H1 (cell line): ENCODE measurements at regions not wholly inside any gene's neighbourhood (a gene's known extent, or its start where the extent isn't known, plus 50 kb on each side); places are given as distances from the start of the nearest gene placed in this dataset.

Source experiments
- CTCF ChIA-PET: fragments of 300-600 bp; sonication (Branson Sonifier 250); formaldehyde crosslinking; loops from one replicate; lab custom pipeline; 2021; ENCODE audit not compliant: partially characterized antibody; lab: Charles Lee
- POLR2A ChIA-PET: fragments of 300-600 bp; sonication (Branson Sonifier 250); formaldehyde crosslinking; loops from one replicate; lab custom pipeline; 2021; ENCODE audit warnings: inconsistent platforms; ENCODE audit not compliant: partially characterized antibody; lab: Charles Lee
- DNase-seq, 2 experiments: peaks; one replicate each; pipeline versions ENCODE4 v3.0.0 to v3.0.0-alpha.2; 2010 to 2022; ENCODE audit warnings: low spot score in 2 of 2, low read depth in 1 of 2, mixed read lengths in 1 of 2
- FAIRE-seq: peaks from 2 replicates; lab custom pipeline; 2011; peaks lifted over from hg19 to GRCh38; lab: Jason Lieb, UNC
- H2AFZ ChIP-seq: 2 replicates; pipeline ENCODE4 v1.8.1; 2012; ENCODE audit warnings: low read length, inconsistent platforms
- H2AK5ac ChIP-seq: 2 replicates; pipeline ENCODE4 v1.6.1; 2013; ENCODE audit warnings: low read depth, low read length
- H2BK120ac ChIP-seq: replicated peaks from 2 replicates; pipeline ENCODE3; 2013; ENCODE audit warnings: low read depth, low read length, inconsistent platforms
- H2BK12ac ChIP-seq: 2 replicates; pipeline ENCODE4 v1.6.1; 2013; ENCODE audit warnings: low read depth, low read length
- H2BK15ac ChIP-seq: 2 replicates; pipeline ENCODE4 v1.6.1; 2013; ENCODE audit warnings: low read length
- H2BK20ac ChIP-seq: 2 replicates; pipeline ENCODE4 v1.6.1; 2013; ENCODE audit warnings: low read length
- H2BK5ac ChIP-seq: 2 replicates; pipeline ENCODE4 v1.6.1; 2013; ENCODE audit warnings: low read depth, low read length
- H3K14ac ChIP-seq: 2 replicates; pipeline ENCODE4 v1.6.1; 2013; ENCODE audit warnings: inconsistent platforms; ENCODE audit not compliant: insufficient read length
- H3K18ac ChIP-seq: 2 replicates; pipeline ENCODE4 v1.6.1; 2013; ENCODE audit warnings: low read length; ENCODE audit errors: extremely low read depth
- H3K23ac ChIP-seq: 2 replicates; pipeline ENCODE4 v1.6.1; 2013; ENCODE audit warnings: inconsistent platforms; ENCODE audit not compliant: insufficient read length
- H3K23me2 ChIP-seq: 2 replicates; pipeline ENCODE4 v1.6.1; 2013; ENCODE audit warnings: low read depth, low read length
- H3K27ac ChIP-seq: 2 replicates; pipeline ENCODE4 v1.6.1; 2011; ENCODE audit warnings: low read depth, low read length, inconsistent platforms
- H3K27me3 ChIP-seq, 4 experiments: replicated peaks in 1 of 4; 1 replicate in 1 of 4; 2 replicates in 3 of 4; pipeline versions ENCODE4 v1.6.1 to v1.8.1; 2011 to 2013; ENCODE audit warnings: low read length in 3 of 4, mild to moderate bottlenecking in 3 of 4, inconsistent platforms in 2 of 4, mixed read lengths in 2 of 4, moderate library complexity in 1 of 4; ENCODE audit not compliant: control insufficient read depth in 3 of 4, insufficient read depth in 3 of 4; ENCODE audit errors: extremely low read depth in 1 of 4
- H3K36me3 ChIP-seq, 4 experiments: 2 replicates each; pipeline versions ENCODE4 v1.6.1 to v1.8.1; 2011 to 2013; ENCODE audit warnings: mild to moderate bottlenecking in 4 of 4, low read length in 3 of 4, moderate library complexity in 2 of 4, control low read depth in 1 of 4, inconsistent platforms in 1 of 4; ENCODE audit not compliant: insufficient read depth in 4 of 4, control insufficient read depth in 2 of 4
- H3K4ac ChIP-seq: replicated peaks from 2 replicates; pipeline ENCODE3; 2013; ENCODE audit warnings: low read length, low read depth, mixed read lengths, inconsistent platforms; ENCODE audit not compliant: insufficient read length
- H3K4me1 ChIP-seq, 4 experiments: replicated peaks in 1 of 4; 1 replicate in 1 of 4; 2 replicates in 3 of 4; pipeline versions ENCODE4 v1.6.1 to v1.8.1; 2011 to 2013; ENCODE audit warnings: low read length in 3 of 4, inconsistent platforms in 2 of 4, mixed read lengths in 1 of 4; ENCODE audit not compliant: insufficient read depth in 4 of 4, control insufficient read depth in 3 of 4
- H3K4me2 ChIP-seq, 2 experiments: 2 replicates each; pipeline versions ENCODE4 v1.6.1 to v1.8.1; 2011 to 2013; ENCODE audit warnings: low read depth in 2 of 2, low read length in 2 of 2, control low read depth in 1 of 2, inconsistent platforms in 1 of 2, mild to moderate bottlenecking in 1 of 2; ENCODE audit not compliant: insufficient read depth in 1 of 2
- H3K4me3 ChIP-seq, 4 experiments: fragments of 200-600, 300-600 bp in 1 of 4; sonication (generic), shearing (Covaris generic), sonication (Bioruptor Twin) in 1 of 4; 2 replicates each; pipeline versions ENCODE4 v1.5.1 to v1.8.1; 2011 to 2016; ENCODE audit warnings: low read length in 4 of 4, low read depth in 3 of 4, control low read depth in 2 of 4, inconsistent platforms in 2 of 4, mild to moderate bottlenecking in 2 of 4, mixed read lengths in 1 of 4, moderate library complexity in 1 of 4; ENCODE audit not compliant: insufficient read depth in 2 of 4; ENCODE audit errors: extremely low read depth in 1 of 4
- H3K56ac ChIP-seq: replicated peaks from 2 replicates; pipeline ENCODE3; 2013; ENCODE audit warnings: low read depth, mild to moderate bottlenecking, mixed read lengths, low read length, inconsistent platforms; ENCODE audit not compliant: insufficient read length
- H3K79me1 ChIP-seq: 2 replicates; pipeline ENCODE4 v1.6.1; 2013; ENCODE audit warnings: low read depth, low read length, control low read depth
- H3K79me2 ChIP-seq, 2 experiments: 2 replicates each; pipeline versions ENCODE4 v1.6.1 to v1.8.1; 2012 to 2013; ENCODE audit warnings: low read length in 2 of 2, mild to moderate bottlenecking in 2 of 2, inconsistent platforms in 1 of 2; ENCODE audit not compliant: insufficient read depth in 2 of 2, control insufficient read depth in 1 of 2
- H3K9ac ChIP-seq, 4 experiments: replicated peaks in 1 of 4; 1 replicate in 1 of 4; 2 replicates in 3 of 4; pipeline versions ENCODE4 v1.6.1 to v1.8.1; 2011 to 2013; ENCODE audit warnings: low read depth in 3 of 4, low read length in 3 of 4, control low read depth in 2 of 4, mild to moderate bottlenecking in 2 of 4, moderate library complexity in 2 of 4, inconsistent platforms in 1 of 4; ENCODE audit errors: extremely low read depth in 1 of 4
- H3K9me3 ChIP-seq, 2 experiments: 2 replicates each; pipeline versions ENCODE4 v1.6.1 to v1.8.1; 2012 to 2013; ENCODE audit warnings: mild to moderate bottlenecking in 2 of 2, moderate library complexity in 2 of 2, control low read depth in 1 of 2, inconsistent platforms in 1 of 2, low read depth in 1 of 2, low read length in 1 of 2, mixed read lengths in 1 of 2; ENCODE audit not compliant: insufficient read depth in 2 of 2
- H4K20me1 ChIP-seq, 2 experiments: replicated peaks in 1 of 2; 2 replicates each; pipeline versions ENCODE3 to v1.8.1; 2011 to 2013; ENCODE audit warnings: inconsistent platforms in 2 of 2, low read length in 2 of 2, mild to moderate bottlenecking in 1 of 2; ENCODE audit not compliant: insufficient read depth in 2 of 2, control insufficient read depth in 1 of 2
- H4K5ac ChIP-seq: 2 replicates; pipeline ENCODE4 v1.6.1; 2013; ENCODE audit warnings: low read length, low read depth, mixed read lengths, inconsistent platforms; ENCODE audit not compliant: insufficient read length
- H4K8ac ChIP-seq: 2 replicates; pipeline ENCODE4 v1.8.0; 2013; ENCODE audit warnings: mild to moderate bottlenecking, moderate library complexity, low read length, inconsistent platforms; ENCODE audit not compliant: insufficient read depth; ENCODE audit errors: extremely low read depth
- H4K91ac ChIP-seq: replicated peaks from 2 replicates; pipeline ENCODE3; 2013; ENCODE audit warnings: low read length, mixed read lengths, inconsistent platforms; ENCODE audit not compliant: insufficient read length
- ASH2L ChIP-seq: fragments of 200-600, 300-600 bp; sonication (generic); IDR thresholded peaks from one replicate; pipeline ENCODE4 v1.7.1; 2017; ENCODE audit warnings: low read length
- BCL11A ChIP-seq, 2 experiments: IDR thresholded peaks; one replicate each; pipeline ENCODE4 v1.6.1; 2011; ENCODE audit warnings: low read depth in 2 of 2, low read length in 2 of 2, mild to moderate bottlenecking in 2 of 2
- BRCA1 ChIP-seq: IDR thresholded peaks from 2 replicates; pipeline ENCODE4 v1.6.1; 2012; ENCODE audit warnings: low read depth, low read length, improper control_type of control experiment
- NRF1 ChIP-seq: IDR thresholded peaks from 2 replicates; pipeline ENCODE4 v1.6.1; 2011; ENCODE audit warnings: mild to moderate bottlenecking, low read depth, low read length, improper control_type of control experiment
- PHF8 ChIP-seq: fragments of 200-600 bp; sonication (generic); conservative IDR thresholded peaks from 2 replicates; pipeline ENCODE4 v1.7.1; 2012; ENCODE audit warnings: low read depth, mild to moderate bottlenecking, inconsistent platforms, low read length, moderate library complexity
- POLR2AphosphoS5 ChIP-seq: IDR thresholded peaks from 2 replicates; pipeline ENCODE4 v1.6.1; 2011; ENCODE audit warnings: low read depth, low read length
- RBBP5 ChIP-seq: IDR thresholded peaks from 2 replicates; pipeline ENCODE4 v1.7.1; 2012; ENCODE audit warnings: low read depth, mild to moderate bottlenecking, inconsistent platforms, low read length, moderate library complexity, borderline replicate concordance
- TAF1 ChIP-seq: IDR thresholded peaks from 2 replicates; pipeline ENCODE4 v1.6.1; 2011; ENCODE audit warnings: mild to moderate bottlenecking, low read depth, low read length
- TBP ChIP-seq: IDR thresholded peaks from 2 replicates; pipeline ENCODE4 v1.6.1; 2011; ENCODE audit warnings: low read depth, low read length, improper control_type of control experiment
- YY1 ChIP-seq: IDR thresholded peaks from 2 replicates; pipeline ENCODE4 v1.6.1; 2011; ENCODE audit warnings: low read depth, mild to moderate bottlenecking, low read length
- WGBS, 2 experiments: shearing (Covaris generic) in 1 of 2; methylation state at CpG; one replicate each; pipeline versions ENCODE4 v1.1.6 to v1.1.7; 2013 to 2015; ENCODE audit warnings: low lambda C conversion rate in 2 of 2, mixed read lengths in 2 of 2, inconsistent platforms in 1 of 2, low coverage in 1 of 2, missing lambda C conversion rate in 1 of 2; ENCODE audit not compliant: insufficient replicate concordance in 2 of 2, insufficient coverage in 1 of 2, insufficient read length in 1 of 2; ENCODE audit errors: extremely low coverage in 1 of 2, missing lambda C conversion rate in 1 of 2; 5-methylcytosine and 5-hydroxymethylcytosine counted together
- TF ChIP-seq, protein P1 (sequence below): IDR thresholded peaks from 2 replicates; pipeline ENCODE4 v1.6.1; 2012; ENCODE audit warnings: low read length, inconsistent platforms

DNA sequence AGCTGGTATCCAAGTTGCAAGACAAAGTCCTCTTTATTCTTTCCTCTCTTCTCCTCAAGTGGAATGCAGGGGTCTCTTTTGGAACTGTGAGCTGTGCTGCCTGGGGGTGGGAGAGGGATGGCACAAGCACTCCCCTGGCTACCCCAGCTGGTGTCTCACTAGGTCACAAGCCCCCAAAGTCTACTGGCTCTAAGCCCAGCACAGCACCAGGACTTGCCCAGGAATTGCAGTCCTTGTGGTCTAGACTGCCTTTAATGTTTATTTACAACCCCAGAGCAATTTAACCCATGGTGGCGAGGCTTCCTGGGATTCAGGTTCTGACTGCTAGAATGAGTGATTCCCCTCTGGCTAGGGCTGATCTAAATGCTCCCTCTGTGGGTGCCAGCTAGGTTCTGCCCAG is 199.0 kb upstream of the STK17B start:
- FAIRE-seq, result no peak
- Histone ChIP-seq H3K27ac (no peak overlapping the region), H3K4ac (no peak overlapping the region), H2BK15ac (no peak overlapping the region), H3K36me3 (no peaks in the 10 kb centered on the region), H3K56ac (no peak overlapping the region), H3K18ac (no peak overlapping the region), H3K9ac (no peak overlapping the region), H3K9me3 (peaks cover 0 to 2% of the 10 kb centered on the region in 2 experiments; a peak in 1 of 4 replicates), H2BK12ac (no peak overlapping the region), H2AFZ (no peak overlapping the region), H2BK120ac (no peak overlapping the region), H3K4me1 (no peaks in the 10 kb centered on the region), H3K27me3 (no peaks in the 10 kb centered on the region), H3K4me2 (no peak overlapping the region), H4K20me1 (no peaks in the 10 kb centered on the region), H3K14ac (no peak overlapping the region), H3K79me1 (no peaks in the 10 kb centered on the region), H3K4me3 (no peak overlapping the region), H4K8ac (no peak overlapping the region), H3K23ac (no peak overlapping the region), H4K5ac (no peak overlapping the region), H3K23me2 (no peaks in the 10 kb centered on the region), H2BK5ac (no peak overlapping the region; the same call in 1 of the 2 replicates), H2AK5ac (no peak overlapping the region), H4K91ac (no peak overlapping the region), H2BK20ac (no peak overlapping the region), H3K79me2 (no peaks in the 10 kb centered on the region)
- CTCF ChIA-PET, result interaction anchor here (0.7 to 2.3 kb wide), 4 partner anchors 8 to 63 kb away, joined by 3 to 7 read pairs (median 4); no protein-coding TSS in a partner anchor
- DNase-seq, result no peak
- POLR2A ChIA-PET, result no interaction called here
- 75% methylated on average over 1 of the region's 1 CpG; no CpG with 5 or more reads in 1 of the 2 experiments for WGBS, 2 experiments
- TF ChIP-seq TBP (no peak), NRF1 (no peak), POLR2AphosphoS5 (no peak), TAF1 (no peak), BRCA1 (no peak), RBBP5 (no peak), ASH2L (no peak), PHF8 (no peak), YY1 (no peak), BCL11A (IDR thresholded peaks at IDR 0.05; ENCODE audit: low read depth in 2 of 2, low read length in 2 of 2) (no peak)
- TF ChIP-seq, protein P1, sequence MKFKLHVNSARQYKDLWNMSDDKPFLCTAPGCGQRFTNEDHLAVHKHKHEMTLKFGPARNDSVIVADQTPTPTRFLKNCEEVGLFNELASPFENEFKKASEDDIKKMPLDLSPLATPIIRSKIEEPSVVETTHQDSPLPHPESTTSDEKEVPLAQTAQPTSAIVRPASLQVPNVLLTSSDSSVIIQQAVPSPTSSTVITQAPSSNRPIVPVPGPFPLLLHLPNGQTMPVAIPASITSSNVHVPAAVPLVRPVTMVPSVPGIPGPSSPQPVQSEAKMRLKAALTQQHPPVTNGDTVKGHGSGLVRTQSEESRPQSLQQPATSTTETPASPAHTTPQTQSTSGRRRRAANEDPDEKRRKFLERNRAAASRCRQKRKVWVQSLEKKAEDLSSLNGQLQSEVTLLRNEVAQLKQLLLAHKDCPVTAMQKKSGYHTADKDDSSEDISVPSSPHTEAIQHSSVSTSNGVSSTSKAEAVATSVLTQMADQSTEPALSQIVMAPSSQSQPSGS, result no peak
